H1 (cell line): ENCODE measurements at regions not wholly inside any gene's neighbourhood (a gene's known extent, or its start where the extent isn't known, plus 50 kb on each side); places are given as distances from the start of the nearest gene placed in this dataset.

Experiments used
- CTCF ChIA-PET: fragments of 300-600 bp; sonication (Branson Sonifier 250); formaldehyde crosslinking; loops from one replicate; lab custom pipeline; 2021; ENCODE audit not compliant: partially characterized antibody; lab: Charles Lee
- POLR2A ChIA-PET: fragments of 300-600 bp; sonication (Branson Sonifier 250); formaldehyde crosslinking; loops from one replicate; lab custom pipeline; 2021; ENCODE audit warnings: inconsistent platforms; ENCODE audit not compliant: partially characterized antibody; lab: Charles Lee
- DNase-seq, 2 experiments: peaks; one replicate each; pipeline versions ENCODE4 v3.0.0 to v3.0.0-alpha.2; 2010 to 2022; ENCODE audit warnings: low spot score in 2 of 2, low read depth in 1 of 2, mixed read lengths in 1 of 2
- FAIRE-seq: peaks from 2 replicates; lab custom pipeline; 2011; peaks lifted over from hg19 to GRCh38; lab: Jason Lieb, UNC
- H2AFZ ChIP-seq: 2 replicates; pipeline ENCODE4 v1.8.1; 2012; ENCODE audit warnings: low read length, inconsistent platforms
- H2AK5ac ChIP-seq: 2 replicates; pipeline ENCODE4 v1.6.1; 2013; ENCODE audit warnings: low read depth, low read length
- H2BK120ac ChIP-seq: replicated peaks from 2 replicates; pipeline ENCODE3; 2013; ENCODE audit warnings: low read depth, low read length, inconsistent platforms
- H2BK12ac ChIP-seq: 2 replicates; pipeline ENCODE4 v1.6.1; 2013; ENCODE audit warnings: low read depth, low read length
- H2BK15ac ChIP-seq: 2 replicates; pipeline ENCODE4 v1.6.1; 2013; ENCODE audit warnings: low read length
- H2BK20ac ChIP-seq: 2 replicates; pipeline ENCODE4 v1.6.1; 2013; ENCODE audit warnings: low read length
- H2BK5ac ChIP-seq: 2 replicates; pipeline ENCODE4 v1.6.1; 2013; ENCODE audit warnings: low read depth, low read length
- H3K14ac ChIP-seq: 2 replicates; pipeline ENCODE4 v1.6.1; 2013; ENCODE audit warnings: inconsistent platforms; ENCODE audit not compliant: insufficient read length
- H3K18ac ChIP-seq: 2 replicates; pipeline ENCODE4 v1.6.1; 2013; ENCODE audit warnings: low read length; ENCODE audit errors: extremely low read depth
- H3K23ac ChIP-seq: 2 replicates; pipeline ENCODE4 v1.6.1; 2013; ENCODE audit warnings: inconsistent platforms; ENCODE audit not compliant: insufficient read length
- H3K23me2 ChIP-seq: 2 replicates; pipeline ENCODE4 v1.6.1; 2013; ENCODE audit warnings: low read depth, low read length
- H3K27ac ChIP-seq: 2 replicates; pipeline ENCODE4 v1.6.1; 2011; ENCODE audit warnings: low read depth, low read length, inconsistent platforms
- H3K27me3 ChIP-seq, 4 experiments: replicated peaks in 1 of 4; 1 replicate in 1 of 4; 2 replicates in 3 of 4; pipeline versions ENCODE4 v1.6.1 to v1.8.1; 2011 to 2013; ENCODE audit warnings: low read length in 3 of 4, mild to moderate bottlenecking in 3 of 4, inconsistent platforms in 2 of 4, mixed read lengths in 2 of 4, moderate library complexity in 1 of 4; ENCODE audit not compliant: control insufficient read depth in 3 of 4, insufficient read depth in 3 of 4; ENCODE audit errors: extremely low read depth in 1 of 4
- H3K36me3 ChIP-seq, 4 experiments: 2 replicates each; pipeline versions ENCODE4 v1.6.1 to v1.8.1; 2011 to 2013; ENCODE audit warnings: mild to moderate bottlenecking in 4 of 4, low read length in 3 of 4, moderate library complexity in 2 of 4, control low read depth in 1 of 4, inconsistent platforms in 1 of 4; ENCODE audit not compliant: insufficient read depth in 4 of 4, control insufficient read depth in 2 of 4
- H3K4ac ChIP-seq: replicated peaks from 2 replicates; pipeline ENCODE3; 2013; ENCODE audit warnings: low read length, low read depth, mixed read lengths, inconsistent platforms; ENCODE audit not compliant: insufficient read length
- H3K4me1 ChIP-seq, 4 experiments: replicated peaks in 1 of 4; 1 replicate in 1 of 4; 2 replicates in 3 of 4; pipeline versions ENCODE4 v1.6.1 to v1.8.1; 2011 to 2013; ENCODE audit warnings: low read length in 3 of 4, inconsistent platforms in 2 of 4, mixed read lengths in 1 of 4; ENCODE audit not compliant: insufficient read depth in 4 of 4, control insufficient read depth in 3 of 4
- H3K4me2 ChIP-seq, 2 experiments: 2 replicates each; pipeline versions ENCODE4 v1.6.1 to v1.8.1; 2011 to 2013; ENCODE audit warnings: low read depth in 2 of 2, low read length in 2 of 2, control low read depth in 1 of 2, inconsistent platforms in 1 of 2, mild to moderate bottlenecking in 1 of 2; ENCODE audit not compliant: insufficient read depth in 1 of 2
- H3K4me3 ChIP-seq, 4 experiments: fragments of 200-600, 300-600 bp in 1 of 4; sonication (generic), shearing (Covaris generic), sonication (Bioruptor Twin) in 1 of 4; 2 replicates each; pipeline versions ENCODE4 v1.5.1 to v1.8.1; 2011 to 2016; ENCODE audit warnings: low read length in 4 of 4, low read depth in 3 of 4, control low read depth in 2 of 4, inconsistent platforms in 2 of 4, mild to moderate bottlenecking in 2 of 4, mixed read lengths in 1 of 4, moderate library complexity in 1 of 4; ENCODE audit not compliant: insufficient read depth in 2 of 4; ENCODE audit errors: extremely low read depth in 1 of 4
- H3K56ac ChIP-seq: replicated peaks from 2 replicates; pipeline ENCODE3; 2013; ENCODE audit warnings: low read depth, mild to moderate bottlenecking, mixed read lengths, low read length, inconsistent platforms; ENCODE audit not compliant: insufficient read length
- H3K79me1 ChIP-seq: 2 replicates; pipeline ENCODE4 v1.6.1; 2013; ENCODE audit warnings: low read depth, low read length, control low read depth
- H3K79me2 ChIP-seq, 2 experiments: 2 replicates each; pipeline versions ENCODE4 v1.6.1 to v1.8.1; 2012 to 2013; ENCODE audit warnings: low read length in 2 of 2, mild to moderate bottlenecking in 2 of 2, inconsistent platforms in 1 of 2; ENCODE audit not compliant: insufficient read depth in 2 of 2, control insufficient read depth in 1 of 2
- H3K9ac ChIP-seq, 4 experiments: replicated peaks in 1 of 4; 1 replicate in 1 of 4; 2 replicates in 3 of 4; pipeline versions ENCODE4 v1.6.1 to v1.8.1; 2011 to 2013; ENCODE audit warnings: low read depth in 3 of 4, low read length in 3 of 4, control low read depth in 2 of 4, mild to moderate bottlenecking in 2 of 4, moderate library complexity in 2 of 4, inconsistent platforms in 1 of 4; ENCODE audit errors: extremely low read depth in 1 of 4
- H3K9me3 ChIP-seq, 2 experiments: 2 replicates each; pipeline versions ENCODE4 v1.6.1 to v1.8.1; 2012 to 2013; ENCODE audit warnings: mild to moderate bottlenecking in 2 of 2, moderate library complexity in 2 of 2, control low read depth in 1 of 2, inconsistent platforms in 1 of 2, low read depth in 1 of 2, low read length in 1 of 2, mixed read lengths in 1 of 2; ENCODE audit not compliant: insufficient read depth in 2 of 2
- H4K20me1 ChIP-seq, 2 experiments: replicated peaks in 1 of 2; 2 replicates each; pipeline versions ENCODE3 to v1.8.1; 2011 to 2013; ENCODE audit warnings: inconsistent platforms in 2 of 2, low read length in 2 of 2, mild to moderate bottlenecking in 1 of 2; ENCODE audit not compliant: insufficient read depth in 2 of 2, control insufficient read depth in 1 of 2
- H4K5ac ChIP-seq: 2 replicates; pipeline ENCODE4 v1.6.1; 2013; ENCODE audit warnings: low read length, low read depth, mixed read lengths, inconsistent platforms; ENCODE audit not compliant: insufficient read length
- H4K8ac ChIP-seq: 2 replicates; pipeline ENCODE4 v1.8.0; 2013; ENCODE audit warnings: mild to moderate bottlenecking, moderate library complexity, low read length, inconsistent platforms; ENCODE audit not compliant: insufficient read depth; ENCODE audit errors: extremely low read depth
- H4K91ac ChIP-seq: replicated peaks from 2 replicates; pipeline ENCODE3; 2013; ENCODE audit warnings: low read length, mixed read lengths, inconsistent platforms; ENCODE audit not compliant: insufficient read length
- FOSL1 ChIP-seq: IDR thresholded peaks from 2 replicates; pipeline ENCODE4 v1.6.1; 2011; ENCODE audit warnings: mild to moderate bottlenecking, low read depth, low read length, moderate library complexity; ENCODE audit not compliant: insufficient read depth
- WGBS, 2 experiments: shearing (Covaris generic) in 1 of 2; methylation state at CpG; one replicate each; pipeline versions ENCODE4 v1.1.6 to v1.1.7; 2013 to 2015; ENCODE audit warnings: low lambda C conversion rate in 2 of 2, mixed read lengths in 2 of 2, inconsistent platforms in 1 of 2, low coverage in 1 of 2, missing lambda C conversion rate in 1 of 2; ENCODE audit not compliant: insufficient replicate concordance in 2 of 2, insufficient coverage in 1 of 2, insufficient read length in 1 of 2; ENCODE audit errors: extremely low coverage in 1 of 2, missing lambda C conversion rate in 1 of 2; 5-methylcytosine and 5-hydroxymethylcytosine counted together

- H2BK5ac ChIP-seq = no peak overlapping the region
- no peak overlapping the region for H4K5ac ChIP-seq
- no peak overlapping the region for H3K18ac ChIP-seq
- no peak overlapping the region for H3K27ac ChIP-seq
- no peak overlapping the region for H3K9ac ChIP-seq
- H2BK20ac ChIP-seq = no peak overlapping the region
- no peak for DNase-seq
- no peaks in the 10 kb centered on the region for H3K27me3 ChIP-seq
- 98% methylated on average over 5 of the region's 5 CpGs; no CpG with 5 or more reads in 1 of the 2 experiments for WGBS, 2 experiments
- H3K4me3 ChIP-seq = no peak overlapping the region
- no peaks in the 10 kb centered on the region for H3K4me1 ChIP-seq
- H3K23ac ChIP-seq = no peak overlapping the region
- CTCF ChIA-PET = no interaction called here
- H3K14ac ChIP-seq = no peak overlapping the region
- no peak overlapping the region for H2BK15ac ChIP-seq
- no peak overlapping the region for H3K56ac ChIP-seq
- no peak overlapping the region for H2BK12ac ChIP-seq
- no peak overlapping the region for H4K91ac ChIP-seq
- no peak for FAIRE-seq
- H3K79me2 ChIP-seq = no peaks in the 10 kb centered on the region
- H3K4ac ChIP-seq = no peak overlapping the region
- no peak overlapping the region for H3K4me2 ChIP-seq
- no peaks in the 10 kb centered on the region for H3K36me3 ChIP-seq
- H2BK120ac ChIP-seq = no peak overlapping the region
- POLR2A ChIA-PET = no interaction called here
- no peak for TF ChIP-seq FOSL1
- H3K9me3 ChIP-seq = no peaks in the 10 kb centered on the region
- no peak overlapping the region for H2AK5ac ChIP-seq
- H4K8ac ChIP-seq = no peak overlapping the region
- no peaks in the 10 kb centered on the region for H3K79me1 ChIP-seq
- H4K20me1 ChIP-seq = no peaks in the 10 kb centered on the region
- no peaks in the 10 kb centered on the region for H3K23me2 ChIP-seq
- H2AFZ ChIP-seq = no peak overlapping the region
Measured at GRCh38 chr10:61320257-61320587, 133.0 kb downstream of the TMEM26 start.
